ENCODE measurements at regions not wholly inside any gene's neighbourhood (a gene's known extent, or its start where the extent isn't known, plus 50 kb on each side); places are given as distances from the start of the nearest gene placed in this dataset.
"Not testable (repeated sequence)": the region's sequence is repeated elsewhere in the genome, so short reads cannot be mapped to it uniquely, and the experiment has no call there.

- DNase-seq = no peak
Observed at GRCh38 chr20:47940101-47940813, 155.0 kb upstream of the SULF2 start.

GRCh38 chr20:47936612-47937011, 151.3 kb upstream of the SULF2 start:
- no peak for DNase-seq

GRCh38 chr20:47934761-47935160, 149.5 kb upstream of the SULF2 start:
- no peak for DNase-seq

- no peak for DNase-seq
Observed at GRCh38 chr20:47931443-47931842, 146.2 kb upstream of the SULF2 start.

GRCh38 chr20:47931002-47931401, 145.7 kb upstream of the SULF2 start:
- no peak for DNase-seq

- no peak for DNase-seq
Observed at GRCh38 chr20:47929368-47930115, 144.3 kb upstream of the SULF2 start.

GRCh38 chr20:47927944-47928343, 142.7 kb upstream of the SULF2 start:
- no peak for DNase-seq

- no peak for DNase-seq
Observed at GRCh38 chr20:47927385-47927851, 142.1 kb upstream of the SULF2 start.

GRCh38 chr20:47926731-47927130, 141.4 kb upstream of the SULF2 start:
- DNase-seq = no peak

GRCh38 chr20:47925593-47925992, 140.3 kb upstream of the SULF2 start:
- DNase-seq = no peak

GRCh38 chr20:47922269-47922668, 137.0 kb upstream of the SULF2 start:
- no peak for DNase-seq

GRCh38 chr20:47921829-47922228, 136.5 kb upstream of the SULF2 start:
- DNase-seq = not testable (repeated sequence)

GRCh38 chr20:47921408-47921807, 136.1 kb upstream of the SULF2 start:
- no peak for DNase-seq

- no peak for DNase-seq
Observed at GRCh38 chr20:47917549-47918070, 132.3 kb upstream of the SULF2 start.

GRCh38 chr20:47915495-47915894, 130.2 kb upstream of the SULF2 start:
- DNase-seq = no peak

- DNase-seq = no peak
Observed at GRCh38 chr20:47914792-47915191, 129.5 kb upstream of the SULF2 start.

GRCh38 chr20:47912786-47913501, 127.7 kb upstream of the SULF2 start:
- DNase-seq = not testable (repeated sequence)

GRCh38 chr20:47912165-47912564, 126.9 kb upstream of the SULF2 start:
- not testable (repeated sequence) for DNase-seq

- DNase-seq = not testable (repeated sequence)
Observed at GRCh38 chr20:47909696-47910369, 124.6 kb upstream of the SULF2 start.

GRCh38 chr20:47908361-47909035, 123.2 kb upstream of the SULF2 start:
- DNase-seq = not testable (repeated sequence)

GRCh38 chr20:47907951-47908350, 122.7 kb upstream of the SULF2 start:
- not testable (repeated sequence) for DNase-seq

- DNase-seq = no peak
Observed at GRCh38 chr20:47907031-47907675, 121.9 kb upstream of the SULF2 start.

Measured in CD4-positive, alpha-beta T cell treated with Interferon alpha-2 for 1 hour (primary cell).